SK-N-SH treated with all-trans-retinoic acid at 6 μM for 48 hours (cell line): ENCODE measurements at regions not wholly inside any gene's neighbourhood (a gene's known extent, or its start where the extent isn't known, plus 50 kb on each side); places are given as distances from the start of the nearest gene placed in this dataset.

Source experiments
- ATAC-seq: fragments of 200-7000 bp; cut with Tn5 transposase; 3 replicates; pipeline ENCODE4 v1.9.1; 2020; ENCODE audit warnings: mild to moderate bottlenecking, moderate library complexity
- ARNTL ChIP-seq: fragments of 450-650 bp; formaldehyde crosslinking; IDR thresholded peaks from 2 replicates; pipeline ENCODE4 v1.5.0; 2020; ENCODE audit warnings: low read depth, mild to moderate bottlenecking, moderate library complexity, borderline replicate concordance
- BACH2 ChIP-seq: fragments of 250-450 bp; sonication (Bioruptor Pico); IDR thresholded peaks from 2 replicates; pipeline ENCODE4 v1.9.0; 2021; ENCODE audit warnings: mild to moderate bottlenecking, borderline replicate concordance
- CREB5 ChIP-seq: fragments of 250-450 bp; sonication (Bioruptor Pico); IDR thresholded peaks from 2 replicates; pipeline ENCODE4 v1.5.1; 2020; ENCODE audit warnings: low read depth, mild to moderate bottlenecking, moderate library complexity
- CSDC2 ChIP-seq: fragments of 250-450 bp; sonication (Bioruptor Pico); IDR thresholded peaks from 2 replicates; pipeline ENCODE4 v1.5.0; 2020; ENCODE audit warnings: mild to moderate bottlenecking, moderate library complexity
- CSRNP3 ChIP-seq: fragments of 250-450 bp; sonication (Bioruptor Pico); IDR thresholded peaks from 2 replicates; pipeline ENCODE4 v1.5.1; 2021; ENCODE audit warnings: mild to moderate bottlenecking, moderate library complexity
- GLIS3 ChIP-seq: fragments of 250-450 bp; sonication (Bioruptor Pico); IDR thresholded peaks from 2 replicates; pipeline ENCODE4 v1.5.0; 2020; ENCODE audit warnings: mild to moderate bottlenecking, moderate library complexity
- ISL1 ChIP-seq: fragments of 250-450 bp; sonication (Bioruptor Pico); IDR thresholded peaks from 2 replicates; pipeline ENCODE4 v2.1.2; 2022; ENCODE audit warnings: mild to moderate bottlenecking, moderate library complexity
- OSR1 ChIP-seq: fragments of 250-450 bp; sonication (Bioruptor Pico); IDR thresholded peaks from 2 replicates; pipeline ENCODE4 v1.8.0; 2022; ENCODE audit warnings: moderate library complexity, mild to moderate bottlenecking, inconsistent platforms
- PATZ1 ChIP-seq: fragments of 250-450 bp; sonication (Bioruptor Pico); IDR thresholded peaks from 2 replicates; pipeline ENCODE4 v1.8.0; 2020; ENCODE audit warnings: mild to moderate bottlenecking, moderate library complexity, borderline replicate concordance
- POU6F1 ChIP-seq: fragments of 250-450 bp; sonication (Bioruptor Pico); IDR thresholded peaks from 2 replicates; pipeline ENCODE4 v1.8.0; 2021; ENCODE audit warnings: low read depth, mild to moderate bottlenecking, moderate library complexity, borderline replicate concordance
- PPARA ChIP-seq: fragments of 250-450 bp; sonication (Bioruptor Pico); IDR thresholded peaks from 2 replicates; pipeline ENCODE4 v1.5.0; 2020; ENCODE audit warnings: mild to moderate bottlenecking, borderline replicate concordance
- RARB ChIP-seq: fragments of 250-450 bp; sonication (Bioruptor Pico); IDR thresholded peaks from 2 replicates; pipeline ENCODE4 v1.8.0; 2021; ENCODE audit warnings: mild to moderate bottlenecking, moderate library complexity
- SNAI2 ChIP-seq: fragments of 250-450 bp; sonication (Bioruptor Pico); IDR thresholded peaks from 2 replicates; pipeline ENCODE4 v1.5.0; 2020; ENCODE audit warnings: mild to moderate bottlenecking, moderate library complexity
- TOX ChIP-seq: fragments of 250-450 bp; sonication (Bioruptor Pico); IDR thresholded peaks from 2 replicates; pipeline ENCODE4 v1.8.0; 2021; ENCODE audit warnings: mild to moderate bottlenecking, moderate library complexity, borderline replicate concordance
- TSHZ2 ChIP-seq: fragments of 250-450 bp; sonication (Bioruptor Pico); IDR thresholded peaks from 2 replicates; pipeline ENCODE4 v1.5.0; 2020; ENCODE audit warnings: mild to moderate bottlenecking, moderate library complexity
- ZC3H10 ChIP-seq: fragments of 250-450 bp; sonication (Bioruptor Pico); IDR thresholded peaks from 2 replicates; pipeline ENCODE4 v1.5.1; 2021; ENCODE audit warnings: mild to moderate bottlenecking, moderate library complexity
- ZFP3 ChIP-seq: fragments of 250-450 bp; sonication (Bioruptor Pico); IDR thresholded peaks from 2 replicates; pipeline ENCODE4 v1.5.0; 2020; ENCODE audit warnings: mild to moderate bottlenecking, moderate library complexity
- ZFP30 ChIP-seq: fragments of 450-650 bp; formaldehyde crosslinking; IDR thresholded peaks from 2 replicates; pipeline ENCODE4 v1.5.0; 2022; ENCODE audit warnings: mild to moderate bottlenecking, moderate library complexity
- ZNF565 ChIP-seq: fragments of 450-650 bp; formaldehyde crosslinking; conservative IDR thresholded peaks from 2 replicates; pipeline ENCODE4 v1.5.0; 2020; ENCODE audit warnings: low read depth, mild to moderate bottlenecking, moderate library complexity
- ZNF70 ChIP-seq: fragments of 450-650 bp; formaldehyde crosslinking; IDR thresholded peaks from 2 replicates; pipeline ENCODE4 v1.5.0; 2020; ENCODE audit warnings: mild to moderate bottlenecking, moderate library complexity
- ZNF8 ChIP-seq: fragments of 450-650 bp; formaldehyde crosslinking; IDR thresholded peaks from 2 replicates; pipeline ENCODE4 v1.5.0; 2020; ENCODE audit warnings: mild to moderate bottlenecking, moderate library complexity

- TF ChIP-seq RARB (CRISPR knock-in tag) (no peak), TSHZ2 (no peak), ISL1 (CRISPR knock-in tag) (no peak), POU6F1 (CRISPR knock-in tag) (no peak), ZC3H10 (CRISPR knock-in tag) (no peak), ZNF565 (no peak), ZNF70 (CRISPR knock-in tag) (no peak), SNAI2 (CRISPR knock-in tag) (no peak), ZNF8 (CRISPR knock-in tag) (no peak)
- no peak for ATAC-seq
Measured at GRCh38 chr5:56693220-56693579, 122.1 kb upstream of the MAP3K1 start.

GRCh38 chr5:56692359-56693219 lies 122.8 kb upstream of the MAP3K1 start:
- no peak for TF ChIP-seq CSDC2 (CRISPR knock-in tag)
- no peak for ATAC-seq

- no peak for ATAC-seq
- no peak for TF ChIP-seq PPARA
- TF ChIP-seq TOX (CRISPR knock-in tag) = no peak
- no peak for TF ChIP-seq BACH2 (CRISPR knock-in tag)
- no peak for TF ChIP-seq ISL1 (CRISPR knock-in tag)
- no peak for TF ChIP-seq GLIS3
- TF ChIP-seq RARB (CRISPR knock-in tag) = no peak
- no peak for TF ChIP-seq CREB5 (CRISPR knock-in tag)
- TF ChIP-seq PATZ1 = no peak
Measured at GRCh38 chr5:56688402-56688801, 126.9 kb upstream of the MAP3K1 start.

- no peak for ATAC-seq
- no peak for TF ChIP-seq POU6F1 (CRISPR knock-in tag)
- TF ChIP-seq PPARA = no peak
- no peak for TF ChIP-seq TOX (CRISPR knock-in tag)
- no peak for TF ChIP-seq ZNF8 (CRISPR knock-in tag)
- TF ChIP-seq CSRNP3 = no peak
- TF ChIP-seq GLIS3 = no peak
- TF ChIP-seq ZFP30 (CRISPR knock-in tag) = no peak
- no peak for TF ChIP-seq CSDC2 (CRISPR knock-in tag)
- no peak for TF ChIP-seq ZNF70 (CRISPR knock-in tag)
- no peak for TF ChIP-seq ZC3H10 (CRISPR knock-in tag)
- no peak for TF ChIP-seq ARNTL (CRISPR knock-in tag)
- TF ChIP-seq ISL1 (CRISPR knock-in tag) = no peak
- TF ChIP-seq OSR1 (CRISPR knock-in tag) = no peak
- no peak for TF ChIP-seq ZFP3
- TF ChIP-seq SNAI2 (CRISPR knock-in tag) = no peak
- TF ChIP-seq PATZ1 = no peak
Measured at GRCh38 chr5:56686337-56687195, 128.8 kb upstream of the MAP3K1 start.
